ENCODE measurements at regions not wholly inside any gene's neighbourhood (a gene's known extent, or its start where the extent isn't known, plus 50 kb on each side); places are given as distances from the start of the nearest gene placed in this dataset.

DNA sequence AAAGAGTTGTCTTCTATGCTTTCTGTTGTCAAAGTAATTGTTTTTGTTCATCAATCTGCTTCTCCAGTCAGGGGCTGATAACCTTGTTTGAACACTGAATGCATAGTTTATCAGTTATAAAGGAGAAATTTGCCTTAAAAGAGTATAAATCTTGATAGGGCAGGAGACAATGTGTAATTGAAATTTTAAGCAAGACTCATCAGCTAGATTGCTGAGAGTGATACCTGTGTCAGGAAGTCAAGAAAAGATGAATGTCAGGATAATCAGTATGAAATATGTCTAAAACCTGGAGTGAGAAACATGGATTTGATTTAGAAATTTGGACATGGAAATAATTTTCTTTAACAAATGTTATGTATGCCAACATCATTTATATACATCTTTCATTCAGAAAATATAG lies 1258.1 kb downstream of the EFNA5 start:
- TF ChIP-seq, protein P1, sequence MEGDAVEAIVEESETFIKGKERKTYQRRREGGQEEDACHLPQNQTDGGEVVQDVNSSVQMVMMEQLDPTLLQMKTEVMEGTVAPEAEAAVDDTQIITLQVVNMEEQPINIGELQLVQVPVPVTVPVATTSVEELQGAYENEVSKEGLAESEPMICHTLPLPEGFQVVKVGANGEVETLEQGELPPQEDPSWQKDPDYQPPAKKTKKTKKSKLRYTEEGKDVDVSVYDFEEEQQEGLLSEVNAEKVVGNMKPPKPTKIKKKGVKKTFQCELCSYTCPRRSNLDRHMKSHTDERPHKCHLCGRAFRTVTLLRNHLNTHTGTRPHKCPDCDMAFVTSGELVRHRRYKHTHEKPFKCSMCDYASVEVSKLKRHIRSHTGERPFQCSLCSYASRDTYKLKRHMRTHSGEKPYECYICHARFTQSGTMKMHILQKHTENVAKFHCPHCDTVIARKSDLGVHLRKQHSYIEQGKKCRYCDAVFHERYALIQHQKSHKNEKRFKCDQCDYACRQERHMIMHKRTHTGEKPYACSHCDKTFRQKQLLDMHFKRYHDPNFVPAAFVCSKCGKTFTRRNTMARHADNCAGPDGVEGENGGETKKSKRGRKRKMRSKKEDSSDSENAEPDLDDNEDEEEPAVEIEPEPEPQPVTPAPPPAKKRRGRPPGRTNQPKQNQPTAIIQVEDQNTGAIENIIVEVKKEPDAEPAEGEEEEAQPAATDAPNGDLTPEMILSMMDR (IDR thresholded peaks at IDR 0.05; ENCODE audit: insufficient read depth, low read length, poor library complexity, severe bottlenecking): no peak
- H3K27me3 ChIP-seq (ENCODE audit: control insufficient read depth, insufficient read depth, low read length): no peaks in the 10 kb centered on the region
- H3K36me3 ChIP-seq (ENCODE audit: control insufficient read depth, insufficient read depth, low read length): no peaks in the 10 kb centered on the region
- no peak for DNase-seq (ENCODE audit: low read depth)
- no peak overlapping the region for H3K4me3 ChIP-seq (ENCODE audit: low read depth, low read length)

DNA sequence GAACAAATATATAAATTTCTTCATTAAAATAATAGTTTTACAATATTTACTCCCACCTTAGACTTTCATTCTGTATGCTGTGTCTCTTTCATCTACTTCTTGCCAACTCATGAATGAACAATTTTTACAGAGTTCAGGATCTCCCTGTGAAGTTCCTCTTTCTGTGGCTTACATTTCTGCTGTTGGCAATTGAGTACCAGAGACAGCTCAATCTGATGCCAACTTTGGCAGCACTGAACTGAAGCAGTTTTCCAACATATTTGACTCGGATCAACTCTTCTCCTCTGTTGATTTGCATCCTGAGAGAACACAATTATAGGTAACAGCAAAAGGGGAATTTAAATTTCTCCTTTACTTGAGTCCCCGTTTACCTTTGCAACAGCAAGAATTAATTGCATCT lies 1262.2 kb downstream of the EFNA5 start:
- DNase-seq (ENCODE audit: low read depth): no peak
- no peaks in the 10 kb centered on the region for H3K27me3 ChIP-seq (ENCODE audit: control insufficient read depth, insufficient read depth, low read length)

DNA sequence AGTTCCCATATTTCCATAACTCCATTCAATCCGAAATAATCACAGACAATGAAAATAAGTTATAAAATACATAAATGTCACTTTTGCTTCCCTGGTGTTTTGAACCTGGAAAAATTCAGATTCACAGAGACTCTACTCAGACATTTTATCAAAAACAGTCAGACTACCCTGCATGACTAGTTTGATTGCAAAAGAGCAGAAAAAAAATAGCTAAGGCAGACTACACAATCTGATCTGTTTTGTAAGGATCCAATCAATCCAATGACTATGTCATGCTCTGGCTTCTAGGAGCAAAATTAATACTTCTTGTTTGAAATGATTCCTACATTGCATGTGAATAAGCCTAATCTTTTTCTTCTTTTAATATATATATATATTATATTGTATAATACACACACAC lies 1262.6 kb downstream of the EFNA5 start:
- DNase-seq (ENCODE audit: low read depth): no peak
- no peaks in the 10 kb centered on the region for H3K36me3 ChIP-seq (ENCODE audit: control insufficient read depth, insufficient read depth, low read length)
- no peak overlapping the region for H3K4me3 ChIP-seq (ENCODE audit: low read depth, low read length)
- TF ChIP-seq, protein P1 (IDR thresholded peaks at IDR 0.05; ENCODE audit: insufficient read depth, low read length, poor library complexity, severe bottlenecking): no peak
- H3K27me3 ChIP-seq (ENCODE audit: control insufficient read depth, insufficient read depth, low read length): no peaks in the 10 kb centered on the region

More for the DNA sequence above, 1262.2 kb downstream of the EFNA5 start:
- TF ChIP-seq, protein P1 (IDR thresholded peaks at IDR 0.05; ENCODE audit: insufficient read depth, low read length, poor library complexity, severe bottlenecking): no peak
- no peak overlapping the region for H3K4me3 ChIP-seq (ENCODE audit: low read depth, low read length)
- no peaks in the 10 kb centered on the region for H3K36me3 ChIP-seq (ENCODE audit: control insufficient read depth, insufficient read depth, low read length)

DNA sequence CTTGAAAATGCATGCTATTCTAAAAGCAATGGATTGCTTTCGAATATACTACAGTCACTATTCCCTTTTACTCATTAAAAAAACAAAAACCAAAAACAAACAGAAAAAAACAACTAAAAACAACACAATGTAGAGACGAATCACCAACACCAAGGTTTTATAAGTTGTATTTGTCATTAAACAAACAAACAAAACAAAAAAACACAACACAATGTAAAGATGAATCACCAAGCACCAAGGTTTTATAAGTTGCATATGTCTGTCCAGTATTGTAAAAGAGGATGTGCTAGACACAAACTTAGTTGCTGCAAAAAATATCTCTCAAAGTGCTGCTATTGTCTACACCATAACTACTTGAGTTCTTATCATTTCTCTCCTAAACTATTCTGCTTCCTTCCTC lies 1269.2 kb downstream of the EFNA5 start:
- TF ChIP-seq, protein P1 (IDR thresholded peaks at IDR 0.05; ENCODE audit: insufficient read depth, low read length, poor library complexity, severe bottlenecking): no peak
- Histone ChIP-seq H3K36me3 (ENCODE audit: control insufficient read depth, insufficient read depth, low read length) (no peaks in the 10 kb centered on the region), H3K4me3 (ENCODE audit: low read depth, low read length) (no peak overlapping the region), H3K27me3 (ENCODE audit: control insufficient read depth, insufficient read depth, low read length) (no peaks in the 10 kb centered on the region)
- DNase-seq (ENCODE audit: low read depth): no peak

DNA sequence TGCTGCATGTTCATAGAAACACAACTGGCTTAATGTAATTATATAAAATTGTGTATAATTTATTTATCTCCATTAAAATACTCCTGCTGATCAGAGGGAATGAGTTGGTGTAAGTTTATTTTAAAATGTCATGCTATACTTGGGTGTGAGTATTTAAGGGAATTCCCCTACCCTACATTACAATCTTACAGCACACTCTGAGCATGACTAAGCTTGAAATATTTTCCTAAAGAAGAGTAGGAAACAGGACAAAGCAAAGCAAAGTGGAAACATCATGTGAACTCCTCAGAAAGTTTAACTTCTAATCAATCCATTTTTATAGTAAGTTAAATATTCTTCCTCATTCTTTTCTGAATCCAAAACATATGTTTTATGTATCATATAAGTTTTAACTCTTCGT lies 1271.3 kb downstream of the EFNA5 start:
- TF ChIP-seq, protein P1 (IDR thresholded peaks at IDR 0.05; ENCODE audit: insufficient read depth, low read length, poor library complexity, severe bottlenecking): no peak
- DNase-seq (ENCODE audit: low read depth): peak; percentile 49
- Histone ChIP-seq H3K36me3 (ENCODE audit: control insufficient read depth, insufficient read depth, low read length) (no peaks in the 10 kb centered on the region), H3K27me3 (ENCODE audit: control insufficient read depth, insufficient read depth, low read length) (no peaks in the 10 kb centered on the region), H3K4me3 (ENCODE audit: low read depth, low read length) (no peak overlapping the region)

DNA sequence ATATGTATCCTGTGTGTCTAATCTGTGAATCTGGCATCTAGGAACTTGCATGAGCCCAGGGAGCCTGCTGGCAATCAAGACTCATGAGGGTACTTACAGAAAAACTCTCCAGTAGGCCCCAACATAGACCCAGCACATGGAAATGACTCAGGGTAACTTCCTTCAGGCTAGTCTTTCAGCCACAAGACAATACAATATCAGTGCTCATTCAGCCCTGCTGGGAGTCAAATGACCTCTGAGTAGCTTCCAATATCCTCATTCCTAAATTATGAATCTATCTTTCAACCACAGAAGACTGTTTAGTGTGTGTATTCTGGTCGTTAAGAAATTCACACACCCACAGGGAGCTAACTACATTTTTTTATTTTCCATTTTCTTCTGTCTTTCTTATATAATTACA lies 1273.0 kb downstream of the EFNA5 start:
- H3K36me3 ChIP-seq (ENCODE audit: control insufficient read depth, insufficient read depth, low read length): no peaks in the 10 kb centered on the region
- TF ChIP-seq, protein P1 (IDR thresholded peaks at IDR 0.05; ENCODE audit: insufficient read depth, low read length, poor library complexity, severe bottlenecking): no peak
- no peaks in the 10 kb centered on the region for H3K27me3 ChIP-seq (ENCODE audit: control insufficient read depth, insufficient read depth, low read length)
- DNase-seq (ENCODE audit: low read depth): peak; percentile 82
- no peak overlapping the region for H3K4me3 ChIP-seq (ENCODE audit: low read depth, low read length)
